ENCODE measurements at regions not wholly inside any gene's neighbourhood (a gene's known extent, or its start where the extent isn't known, plus 50 kb on each side); places are given as distances from the start of the nearest gene placed in this dataset.

GRCh38 chr13:44664308-44664707 lies 88.2 kb upstream of the TSC22D1 start:
- H3K9me3 ChIP-seq (replicated peaks; ENCODE audit: control insufficient read depth, insufficient read depth, low read length), result no peaks in the 10 kb centered on the region
- FAIRE-seq (no peak), DNase-seq (ENCODE audit: low read depth, low spot score) (no peak)
- no peaks in the 10 kb centered on the region for H3K79me2 ChIP-seq (ENCODE audit: control insufficient read depth, insufficient read depth, low read length)
- BruUV-seq (replicated peaks), result no TSS peak
- TF ChIP-seq JUN (IDR thresholded peaks at IDR 0.05; ENCODE audit: borderline replicate concordance, insufficient read depth, insufficient read length, low read depth) (no peak), EZH2 (IDR thresholded peaks at IDR 0.05; ENCODE audit: borderline replicate concordance, low read depth, low read length, severe bottlenecking) (no peak), POLR2AphosphoS5 (IDR thresholded peaks at IDR 0.05; ENCODE audit: insufficient read depth, low read depth, low read length) (no peak), POLR2A (IDR thresholded peaks at IDR 0.05; ENCODE audit: low read depth, low read length) (no peak), MYC (IDR thresholded peaks at IDR 0.05; ENCODE audit: low read depth, low read length) (no peak), GATA2 (IDR thresholded peaks at IDR 0.05; ENCODE audit: insufficient read depth, insufficient read length, low read depth, low read length) (no peak), FOS (IDR thresholded peaks at IDR 0.05; ENCODE audit: borderline replicate concordance, insufficient read depth, low read length) (no peak)
- TF ChIP-seq, protein P1, sequence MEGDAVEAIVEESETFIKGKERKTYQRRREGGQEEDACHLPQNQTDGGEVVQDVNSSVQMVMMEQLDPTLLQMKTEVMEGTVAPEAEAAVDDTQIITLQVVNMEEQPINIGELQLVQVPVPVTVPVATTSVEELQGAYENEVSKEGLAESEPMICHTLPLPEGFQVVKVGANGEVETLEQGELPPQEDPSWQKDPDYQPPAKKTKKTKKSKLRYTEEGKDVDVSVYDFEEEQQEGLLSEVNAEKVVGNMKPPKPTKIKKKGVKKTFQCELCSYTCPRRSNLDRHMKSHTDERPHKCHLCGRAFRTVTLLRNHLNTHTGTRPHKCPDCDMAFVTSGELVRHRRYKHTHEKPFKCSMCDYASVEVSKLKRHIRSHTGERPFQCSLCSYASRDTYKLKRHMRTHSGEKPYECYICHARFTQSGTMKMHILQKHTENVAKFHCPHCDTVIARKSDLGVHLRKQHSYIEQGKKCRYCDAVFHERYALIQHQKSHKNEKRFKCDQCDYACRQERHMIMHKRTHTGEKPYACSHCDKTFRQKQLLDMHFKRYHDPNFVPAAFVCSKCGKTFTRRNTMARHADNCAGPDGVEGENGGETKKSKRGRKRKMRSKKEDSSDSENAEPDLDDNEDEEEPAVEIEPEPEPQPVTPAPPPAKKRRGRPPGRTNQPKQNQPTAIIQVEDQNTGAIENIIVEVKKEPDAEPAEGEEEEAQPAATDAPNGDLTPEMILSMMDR (IDR thresholded peaks at IDR 0.05; ENCODE audit: extremely low read depth in 1 of 2, insufficient read depth in 1 of 2, low read depth in 1 of 2, low read length in 2 of 2), result no peak
- TF ChIP-seq, protein P2, sequence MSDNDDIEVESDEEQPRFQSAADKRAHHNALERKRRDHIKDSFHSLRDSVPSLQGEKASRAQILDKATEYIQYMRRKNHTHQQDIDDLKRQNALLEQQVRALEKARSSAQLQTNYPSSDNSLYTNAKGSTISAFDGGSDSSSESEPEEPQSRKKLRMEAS (IDR thresholded peaks at IDR 0.05; ENCODE audit: insufficient read depth, insufficient read length), result no peak
- no peak overlapping the region for H3K4me3 ChIP-seq (replicated peaks in 1 of 3; ENCODE audit: insufficient read depth in 1 of 3, low read depth in 1 of 3, low read length in 3 of 3)
- H4K20me1 ChIP-seq (replicated peaks; ENCODE audit: control insufficient read depth, extremely low read depth, insufficient read depth, low read length), result no peaks in the 10 kb centered on the region
- H3K36me3 ChIP-seq (ENCODE audit: control insufficient read depth in 2 of 2, extremely low read depth in 1 of 2, insufficient read depth in 2 of 2, low read length in 2 of 2), result no peaks in the 10 kb centered on the region
- dilution Hi-C loops (cut with MboI; ENCODE audit: extremely low pct_ligation_motif_present, low sequenced_read_pairs) (no loop called here), intact Hi-C loops (cut with micrococcal nuclease) (no loop called here)
- no peaks in the 10 kb centered on the region for H3K9me1 ChIP-seq (replicated peaks; ENCODE audit: control insufficient read depth, extremely low read depth, insufficient read depth, low read length)
- H3K27me3 ChIP-seq (ENCODE audit: control insufficient read depth in 2 of 2, insufficient read depth in 2 of 2, low read length in 2 of 2), result peaks cover 0 to 5% of the 10 kb centered on the region in 2 experiments
- POLR2A ChIA-PET, result no interaction called here
- CTCF ChIA-PET, result no interaction called here
- no peak overlapping the region for H2AFZ ChIP-seq (ENCODE audit: low read depth, low read length)
- H3K4me2 ChIP-seq (ENCODE audit: insufficient read depth, low read length), result no peak overlapping the region
- no peak overlapping the region for H3K27ac ChIP-seq (ENCODE audit: insufficient read depth, low read depth, low read length)
- no peak overlapping the region for H3K9ac ChIP-seq (replicated peaks; ENCODE audit: extremely low read depth, insufficient read depth, low read length)
- H3K4me1 ChIP-seq (ENCODE audit: control insufficient read depth, extremely low read depth, insufficient read depth, low read length), result peaks cover 13% of the 10 kb centered on the region
